B cell (primary cell): ENCODE measurements at regions not wholly inside any gene's neighbourhood (a gene's known extent, or its start where the extent isn't known, plus 50 kb on each side); places are given as distances from the start of the nearest gene placed in this dataset.

ENCODE experiments used
- ATAC-seq: fragments of 200-7000 bp; cut with Tn5 transposase; one replicate; pipeline ENCODE4 v1.10.0; 2021; ENCODE audit warnings: low read depth, mild to moderate bottlenecking, moderate number of reproducible peaks, moderate library complexity
- CTCF ChIA-PET: fragments of 350-600 bp; sonication (Branson Sonifier 250); formaldehyde crosslinking; loops from one replicate; lab custom pipeline; 2021; ENCODE audit warnings: antibody characterized with exemption, inconsistent platforms; lab: Charles Lee
- POLR2A ChIA-PET: fragments of 350-600 bp; sonication (Branson Sonifier 250); formaldehyde crosslinking; loops from one replicate; lab custom pipeline; 2021; ENCODE audit warnings: antibody characterized with exemption; lab: Charles Lee
- DNase-seq: peaks from one replicate; pipeline ENCODE4 v3.0.0; 2013
- H2AFZ ChIP-seq: 2 replicates; pipeline ENCODE4 v1.6.1; 2012; ENCODE audit warnings: mild to moderate bottlenecking, low read depth, low read length; ENCODE audit not compliant: insufficient read depth, poor library complexity, severe bottlenecking
- H3K27ac ChIP-seq, 2 donors: 1 replicate in 1 of 2; 2 replicates in 1 of 2; pipeline ENCODE4 v1.5.1; 2012 to 2013; ENCODE audit warnings: low read length in 2 of 2, mild to moderate bottlenecking in 2 of 2, moderate library complexity in 1 of 2
- H3K27me3 ChIP-seq, 4 experiments: fragments of 200-600 bp in 1 of 4; sonication (generic) in 1 of 4; replicated peaks in 1 of 4; 1 replicate in 2 of 4; 2 replicates in 2 of 4; pipeline versions ENCODE4 v1.6.1 to v1.7.0; 2013 to 2016; ENCODE audit warnings: low read length in 3 of 4, mild to moderate bottlenecking in 2 of 4, mixed read lengths in 1 of 4, moderate library complexity in 1 of 4; ENCODE audit not compliant: insufficient read depth in 4 of 4, control insufficient read depth in 3 of 4; ENCODE audit errors: control extremely low read depth in 1 of 4
- H3K36me3 ChIP-seq, 2 experiments: replicated peaks in 1 of 2; 1 replicate in 1 of 2; 2 replicates in 1 of 2; pipeline versions ENCODE4 v1.6.1 to v1.7.1; 2013; ENCODE audit warnings: low read length in 1 of 2; ENCODE audit not compliant: insufficient read depth in 2 of 2, control insufficient read depth in 1 of 2; ENCODE audit errors: control extremely low read depth in 1 of 2, extremely low read depth in 1 of 2
- H3K4me1 ChIP-seq, 2 donors: fragments of 200-600 bp in 1 of 2; sonication (generic) in 1 of 2; 1 replicate in 1 of 2; 2 replicates in 1 of 2; pipeline versions ENCODE4 v1.5.1 to v1.6.1; 2013 to 2017; ENCODE audit warnings: low read length in 2 of 2; ENCODE audit not compliant: control insufficient read depth in 2 of 2, insufficient read depth in 2 of 2
- H3K4me2 ChIP-seq: replicated peaks from 2 replicates; pipeline ENCODE3; 2012; ENCODE audit warnings: mild to moderate bottlenecking, low read depth, low read length; ENCODE audit not compliant: poor library complexity, severe bottlenecking
- H3K4me3 ChIP-seq, 5 experiments: fragments of 200-600 bp in 1 of 5; sonication (generic) in 1 of 5; 1 replicate in 3 of 5; 2 replicates in 2 of 5; pipeline versions ENCODE4 v1.5.1 to v1.7.0; 2011 to 2016; ENCODE audit warnings: low read length in 4 of 5, mild to moderate bottlenecking in 4 of 5, low read depth in 2 of 5, control low read depth in 1 of 5, moderate library complexity in 1 of 5; ENCODE audit not compliant: insufficient read depth in 1 of 5; ENCODE audit errors: control extremely low read depth in 1 of 5, extremely low read depth in 1 of 5
- H3K79me2 ChIP-seq: fragments of 200-600 bp; sonication (generic); one replicate; pipeline ENCODE4 v1.6.0; 2016; ENCODE audit warnings: low read length; ENCODE audit not compliant: control insufficient read depth, insufficient read depth
- H3K9ac ChIP-seq: fragments of 200-600 bp; sonication (generic); 2 replicates; pipeline ENCODE4 v1.6.1; 2017; ENCODE audit warnings: mild to moderate bottlenecking, low read length, moderate library complexity
- H3K9me3 ChIP-seq, 3 donors: one replicate each; pipeline versions ENCODE4 v1.6.1 to v1.7.1; 2013; ENCODE audit warnings: low read length in 2 of 3; ENCODE audit not compliant: control insufficient read depth in 2 of 3, insufficient read depth in 1 of 3; ENCODE audit errors: control extremely low read depth in 1 of 3
- H4K20me1 ChIP-seq: 2 replicates; pipeline ENCODE4 v1.6.0; 2012; ENCODE audit warnings: mild to moderate bottlenecking, low read length; ENCODE audit not compliant: insufficient read depth, control insufficient read depth, poor library complexity, severe bottlenecking
- H3K27ac Mint-ChIP-seq: one replicate; pipeline ENCODE4 v1.8.0; 2021; ENCODE audit warnings: mixed read lengths
- H3K27me3 Mint-ChIP-seq: one replicate; pipeline ENCODE4 v1.8.0; 2021; ENCODE audit warnings: mixed read lengths
- H3K4me1 Mint-ChIP-seq: one replicate; pipeline ENCODE4 v1.8.0; 2021; ENCODE audit warnings: mixed read lengths
- H3K4me3 Mint-ChIP-seq: one replicate; pipeline ENCODE4 v1.8.0; 2021; ENCODE audit warnings: mixed read lengths
- H3K9me3 Mint-ChIP-seq: one replicate; pipeline ENCODE4 v1.8.0; 2022; ENCODE audit warnings: mixed read lengths; ENCODE audit not compliant: insufficient read depth
- EZH2 ChIP-seq: IDR thresholded peaks from 2 replicates; pipeline ENCODE4 v1.6.1; 2012; ENCODE audit warnings: borderline replicate concordance, low read depth, mild to moderate bottlenecking, moderate library complexity, low read length; ENCODE audit not compliant: insufficient read depth, poor library complexity, severe bottlenecking
- WGBS: methylation state at CpG from one replicate; pipeline ENCODE4 v1.1.5; 2013; ENCODE audit warnings: missing lambda C conversion rate; ENCODE audit not compliant: insufficient coverage; 5-methylcytosine and 5-hydroxymethylcytosine counted together
- intact Hi-C: fragments of 100-400 bp; cut with micrococcal nuclease; formaldehyde crosslinking; loops from one replicate; pipeline ENCODE4 v1.10.0; 2022
- TF ChIP-seq, protein P1 (sequence below): fragments of 200-600 bp; IDR thresholded peaks from one replicate; pipeline ENCODE4 v1.8.0; 2022; ENCODE audit warnings: antibody characterized with exemption, mild to moderate bottlenecking

DNA sequence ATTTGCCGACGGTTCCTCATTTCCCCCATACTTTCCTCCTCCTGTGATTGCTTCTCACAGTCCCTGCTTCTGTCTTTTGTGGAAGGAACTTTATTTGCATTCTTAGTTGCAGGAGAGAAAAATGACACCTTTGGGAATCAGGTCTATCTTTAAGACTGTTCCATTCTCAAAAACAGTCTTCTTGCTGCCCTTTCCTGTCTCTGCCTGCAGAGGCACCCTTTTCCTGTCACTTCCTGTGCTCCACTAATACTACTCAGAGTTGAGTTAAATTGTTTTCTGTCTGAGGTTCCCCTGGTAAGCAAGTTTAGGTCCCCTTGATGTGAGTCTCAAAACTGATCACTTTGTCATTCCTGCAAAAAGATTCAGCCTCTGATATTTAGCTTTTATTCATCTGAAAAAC is 208.8 kb upstream of the CLNK start:
- no peaks in the 10 kb centered on the region for H3K9me3 Mint-ChIP-seq
- peak; percentile 43 for ATAC-seq
- Histone ChIP-seq H3K27me3 (no peaks in the 10 kb centered on the region), H3K79me2 (no peaks in the 10 kb centered on the region), H3K27ac (no peak overlapping the region), H3K4me3 (peak overlapping the region in 1 of 5 experiments; percentile 4), H3K4me2 (peak overlapping the region; percentile 41), H3K36me3 (no peaks in the 10 kb centered on the region), H4K20me1 (no peaks in the 10 kb centered on the region), H3K4me1 (peaks cover 17 to 19% of the 10 kb centered on the region in 2 donors), H2AFZ (peak overlapping the region; percentile 60), H3K9ac (no peak overlapping the region), H3K9me3 (peaks cover 0 to 3% (median 0%) of the 10 kb centered on the region in 3 donors)
- ChIA-PET CTCF (interaction anchor here (0.9 to 2.9 kb wide), 5 partner anchors 11 to 536 kb away, joined by 3 to 18 read pairs (median 4); partner anchors contain the start of gene HS3ST1), POLR2A (no interaction called here)
- H3K27me3 Mint-ChIP-seq: no peaks in the 10 kb centered on the region
- peak; percentile 47 for DNase-seq
- H3K4me1 Mint-ChIP-seq: peaks cover 17% of the 10 kb centered on the region
- H3K27ac Mint-ChIP-seq: no peak overlapping the region
- WGBS: no CpG with 5 or more reads among the region's 2 CpGs
- TF ChIP-seq, protein P1, sequence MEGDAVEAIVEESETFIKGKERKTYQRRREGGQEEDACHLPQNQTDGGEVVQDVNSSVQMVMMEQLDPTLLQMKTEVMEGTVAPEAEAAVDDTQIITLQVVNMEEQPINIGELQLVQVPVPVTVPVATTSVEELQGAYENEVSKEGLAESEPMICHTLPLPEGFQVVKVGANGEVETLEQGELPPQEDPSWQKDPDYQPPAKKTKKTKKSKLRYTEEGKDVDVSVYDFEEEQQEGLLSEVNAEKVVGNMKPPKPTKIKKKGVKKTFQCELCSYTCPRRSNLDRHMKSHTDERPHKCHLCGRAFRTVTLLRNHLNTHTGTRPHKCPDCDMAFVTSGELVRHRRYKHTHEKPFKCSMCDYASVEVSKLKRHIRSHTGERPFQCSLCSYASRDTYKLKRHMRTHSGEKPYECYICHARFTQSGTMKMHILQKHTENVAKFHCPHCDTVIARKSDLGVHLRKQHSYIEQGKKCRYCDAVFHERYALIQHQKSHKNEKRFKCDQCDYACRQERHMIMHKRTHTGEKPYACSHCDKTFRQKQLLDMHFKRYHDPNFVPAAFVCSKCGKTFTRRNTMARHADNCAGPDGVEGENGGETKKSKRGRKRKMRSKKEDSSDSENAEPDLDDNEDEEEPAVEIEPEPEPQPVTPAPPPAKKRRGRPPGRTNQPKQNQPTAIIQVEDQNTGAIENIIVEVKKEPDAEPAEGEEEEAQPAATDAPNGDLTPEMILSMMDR: peak; percentile 65
- TF ChIP-seq EZH2: no peak
- intact Hi-C loops: loop anchor here (1.0 to 10.0 kb wide), 3 partner anchors 201 to 531 kb away; no protein-coding TSS in a partner anchor
- no peak overlapping the region for H3K4me3 Mint-ChIP-seq

DNA sequence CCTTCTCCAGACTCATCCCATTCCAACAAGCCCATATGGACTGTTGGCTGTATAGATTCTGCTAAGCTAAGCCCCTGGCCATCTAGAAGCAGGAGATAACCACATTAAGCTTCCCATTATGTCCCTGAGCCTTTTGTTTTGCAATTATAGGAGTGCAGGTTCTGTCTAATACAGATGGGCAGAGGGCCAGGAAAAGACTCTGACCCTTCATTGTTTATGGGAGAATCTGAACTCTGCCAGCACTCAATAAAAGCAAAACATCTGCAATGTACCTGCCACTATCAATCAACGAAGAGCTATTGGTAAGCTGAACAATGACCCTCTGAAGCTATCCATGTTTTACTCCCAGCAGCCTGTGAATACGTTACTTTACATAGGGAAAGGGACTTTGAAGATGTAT is 207.3 kb upstream of the CLNK start:
- Histone ChIP-seq H4K20me1 (no peaks in the 10 kb centered on the region), H3K4me2 (no peak overlapping the region), H3K4me1 (peaks cover 10 to 13% of the 10 kb centered on the region in 2 donors), H3K79me2 (no peaks in the 10 kb centered on the region), H3K9me3 (peaks cover 0 to 3% (median 0%) of the 10 kb centered on the region in 3 donors), H3K4me3 (no peak overlapping the region), H3K27ac (no peak overlapping the region), H2AFZ (no peak overlapping the region), H3K27me3 (no peaks in the 10 kb centered on the region), H3K9ac (no peak overlapping the region), H3K36me3 (no peaks in the 10 kb centered on the region)
- intact Hi-C loops: loop anchor here (10.0 kb wide), 2 partner anchors 203 to 307 kb away; no protein-coding TSS in a partner anchor
- H3K27me3 Mint-ChIP-seq: no peaks in the 10 kb centered on the region
- no peak overlapping the region for H3K4me3 Mint-ChIP-seq
- no CpG with 5 or more reads among the region's 2 CpGs for WGBS
- no peak for DNase-seq
- ATAC-seq: no peak
- ChIA-PET POLR2A (interaction anchor here (0.7 kb wide), 1 partner anchor 16 kb away, joined by 4 read pairs; no protein-coding TSS in a partner anchor), CTCF (interaction anchor here (0.7 to 2.9 kb wide), 4 partner anchors 42 to 537 kb away, joined by 3 to 18 read pairs (median 4); partner anchors contain the start of gene HS3ST1)
- no peaks in the 10 kb centered on the region for H3K9me3 Mint-ChIP-seq
- TF ChIP-seq EZH2: no peak
- TF ChIP-seq, protein P1: no peak
- H3K4me1 Mint-ChIP-seq: peaks cover 11% of the 10 kb centered on the region
- no peak overlapping the region for H3K27ac Mint-ChIP-seq
